Keratinocyte (primary cell): ENCODE measurements at regions not wholly inside any gene's neighbourhood (a gene's known extent, or its start where the extent isn't known, plus 50 kb on each side); places are given as distances from the start of the nearest gene placed in this dataset.

ENCODE experiments used
- CTCF ChIP-seq, 3 experiments: IDR thresholded peaks in 1 of 3; conservative IDR thresholded peaks in 1 of 3; optimal IDR thresholded peaks in 1 of 3; 2 replicates in 2 of 3; 3 replicates in 1 of 3; pipeline versions ENCODE3 to v1.5.1; 2011; ENCODE audit warnings: low read length in 3 of 3, mild to moderate bottlenecking in 3 of 3, moderate library complexity in 2 of 3, control low read depth in 1 of 3, inconsistent platforms in 1 of 3; ENCODE audit not compliant: insufficient read depth in 2 of 3; ENCODE audit errors: extremely low read depth in 1 of 3
- EZH2 ChIP-seq: IDR thresholded peaks from one replicate; pipeline ENCODE4 v1.6.1; 2012; ENCODE audit warnings: inconsistent platforms, mild to moderate bottlenecking, low read length, moderate library complexity

DNA sequence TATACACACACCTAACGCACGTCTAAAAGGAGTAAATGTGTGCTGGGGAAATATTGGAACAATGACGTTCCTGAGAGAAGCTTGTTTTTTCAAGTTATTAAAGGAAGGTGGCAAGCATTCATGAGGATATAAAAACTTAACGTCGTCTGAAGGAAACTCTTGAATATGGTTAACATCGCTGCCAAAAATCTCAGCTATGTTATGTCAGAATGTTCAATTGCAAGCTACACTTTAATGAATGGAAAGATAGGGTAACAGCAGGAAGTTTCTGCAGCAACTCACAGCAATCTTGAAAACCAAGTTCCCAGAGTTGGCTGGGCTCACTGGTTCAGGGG, 54.3 kb upstream of the MEF2A start:
- TF ChIP-seq CTCF (optimal IDR thresholded peaks at IDR 0.05 in 1 of 3, IDR thresholded peaks at IDR 0.05 in 1 of 3, conservative IDR thresholded peaks at IDR 0.05 in 1 of 3; ENCODE audit: extremely low read depth in 1 of 3, insufficient read depth in 2 of 3, low read length in 3 of 3): no peak
- TF ChIP-seq EZH2: no peak
